Lung microvascular endothelial cell (primary cell): ENCODE measurements at regions not wholly inside any gene's neighbourhood (a gene's known extent, or its start where the extent isn't known, plus 50 kb on each side); places are given as distances from the start of the nearest gene placed in this dataset.

Source experiments
- DNase-seq, 2 donors: peaks; one replicate each; pipeline versions ENCODE4 v3.0.0 to v3.0.0-alpha.2; 2010; ENCODE audit warnings: low read depth in 2 of 2

DNA sequence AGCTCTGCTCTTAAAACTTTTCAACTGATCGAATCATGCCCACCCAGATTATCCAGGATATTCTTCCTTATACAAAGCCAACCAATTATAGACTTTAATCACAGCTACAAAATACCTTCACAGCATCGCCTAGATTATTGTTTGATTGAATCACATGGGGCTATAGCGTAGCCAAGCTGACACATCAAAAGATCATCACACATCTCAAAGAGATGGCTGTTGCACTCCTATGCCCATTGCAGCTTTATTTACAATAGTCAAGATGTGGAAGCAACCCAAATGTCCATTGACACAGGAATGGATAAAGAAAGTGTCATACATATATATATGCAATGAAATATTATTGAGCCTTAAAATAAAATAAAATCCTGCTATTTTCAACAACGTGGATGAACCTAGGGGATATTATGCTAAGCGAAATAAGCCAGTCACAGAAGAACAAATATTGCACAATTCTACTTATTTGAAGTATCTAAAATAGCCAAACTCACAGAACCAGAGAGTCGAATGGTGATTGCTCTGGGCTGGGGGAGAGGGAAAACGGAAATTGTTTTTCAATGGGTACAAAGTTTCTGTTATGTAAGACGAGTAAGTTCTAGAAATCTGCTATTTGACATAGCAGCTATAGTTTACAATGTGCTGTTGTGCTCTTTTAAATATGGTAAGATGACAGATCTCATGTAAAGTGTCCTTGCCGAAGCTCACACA is 60.9 kb upstream of the ERCC4 start:
- DNase-seq = no peak

DNA sequence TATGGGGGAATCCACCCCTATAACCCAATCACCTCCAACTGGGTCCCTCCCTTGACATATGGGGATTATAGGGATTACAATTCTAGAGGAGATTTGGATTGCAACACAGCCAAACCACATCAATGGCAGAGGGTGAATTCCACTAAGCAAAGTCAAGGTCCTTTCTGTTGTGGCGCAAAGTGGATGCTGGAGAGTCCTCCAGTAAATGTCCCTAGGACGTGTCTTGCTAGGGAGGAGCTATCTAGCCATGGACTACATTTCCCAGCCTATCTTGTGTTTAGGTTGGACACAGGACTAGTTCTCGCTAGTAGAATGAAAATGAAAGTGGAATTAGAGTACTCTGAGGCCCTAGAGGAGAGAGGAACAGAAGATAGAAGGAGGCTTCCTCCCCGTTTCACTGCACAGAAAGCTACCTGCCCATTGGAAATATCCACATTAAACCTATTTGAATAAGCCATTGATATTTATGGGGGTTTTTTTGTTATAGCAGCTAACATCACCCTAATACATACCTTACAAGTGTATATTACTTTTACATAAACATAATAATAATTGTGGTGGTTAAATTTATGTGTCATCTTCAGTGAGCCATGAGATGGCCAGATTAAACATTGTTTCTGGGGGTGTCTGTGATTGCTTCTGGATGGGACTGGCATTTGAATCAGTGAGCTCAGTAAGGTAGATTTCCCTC is 56.7 kb upstream of the ERCC4 start:
- no peak for DNase-seq

DNA sequence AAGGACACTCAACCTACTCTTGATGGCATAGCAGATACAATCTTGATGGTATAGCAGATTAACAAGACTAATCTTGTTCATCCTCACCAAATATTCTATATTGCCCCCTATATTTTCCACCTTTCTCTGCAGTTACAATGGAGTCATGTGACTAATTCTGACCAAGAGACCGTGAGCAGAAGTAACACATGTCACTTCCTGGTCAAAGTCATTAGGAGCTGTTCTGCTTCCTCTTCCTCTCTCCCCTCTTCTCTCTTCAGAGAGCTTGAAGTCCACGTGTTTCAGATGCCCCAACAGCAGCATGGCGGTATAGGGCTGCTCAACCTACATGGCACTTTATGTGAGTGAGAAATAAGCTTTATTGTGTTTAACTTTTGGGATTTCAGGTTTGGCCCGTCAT is 55.3 kb upstream of the ERCC4 start:
- DNase-seq = no peak

DNA sequence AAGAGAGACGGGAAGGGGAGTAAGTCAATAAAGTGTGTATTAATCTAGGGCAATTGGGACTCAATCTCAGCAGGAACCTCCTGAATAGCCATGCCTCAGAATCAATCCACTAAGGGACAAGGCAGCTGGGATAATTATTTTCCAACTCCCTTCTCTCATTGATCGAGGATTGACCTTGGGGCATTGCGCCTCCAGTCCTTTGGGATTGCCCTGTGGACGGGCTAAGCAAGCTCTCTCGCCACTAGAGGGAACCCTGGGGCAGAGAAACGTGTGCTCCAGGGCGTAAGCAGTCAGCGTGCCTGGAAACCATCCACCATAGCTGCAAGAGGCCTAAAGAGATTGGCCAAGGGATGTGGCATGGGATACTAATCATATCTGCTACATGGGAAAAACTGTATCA is 53.9 kb upstream of the ERCC4 start:
- DNase-seq = peak; percentile 70 to 78
